ACC112 (cell line): ENCODE measurements at regions not wholly inside any gene's neighbourhood (a gene's known extent, or its start where the extent isn't known, plus 50 kb on each side); places are given as distances from the start of the nearest gene placed in this dataset.
"Not testable (repeated sequence)": the region's sequence is repeated elsewhere in the genome, so short reads cannot be mapped to it uniquely, and the experiment has no call there.

Experiments used
- H2AFZ ChIP-seq: fragments of 200-600 bp; sonication (generic); one replicate; pipeline ENCODE4 v1.6.0; 2017; ENCODE audit warnings: antibody characterized with exemption, low read length; ENCODE audit not compliant: unreplicated experiment
- H3K27ac ChIP-seq: fragments of 200-600 bp; sonication (generic); 2 replicates; pipeline ENCODE4 v1.5.1; 2014; ENCODE audit warnings: low read depth, mild to moderate bottlenecking, antibody characterized with exemption, low read length, moderate library complexity
- H3K27me3 ChIP-seq: fragments of 200-600 bp; sonication (generic); 2 replicates; pipeline ENCODE4 v1.6.1; 2014; ENCODE audit warnings: mild to moderate bottlenecking, antibody characterized with exemption, low read length, moderate library complexity, mixed read lengths; ENCODE audit not compliant: insufficient read depth
- H3K36me3 ChIP-seq: fragments of 200-600 bp; sonication (generic); 2 replicates; pipeline ENCODE4 v1.6.1; 2016; ENCODE audit warnings: mild to moderate bottlenecking, antibody characterized with exemption, low read length, moderate library complexity, mixed read lengths; ENCODE audit not compliant: insufficient read depth
- H3K4me1 ChIP-seq: fragments of 200-600 bp; sonication (generic); one replicate; pipeline ENCODE4 v1.6.1; 2016; ENCODE audit warnings: low read length, mixed read lengths; ENCODE audit not compliant: insufficient read depth, unreplicated experiment, control insufficient read depth
- H3K4me3 ChIP-seq: fragments of 200-600 bp; sonication (generic); 2 replicates; pipeline ENCODE4 v1.5.1; 2014; ENCODE audit warnings: mild to moderate bottlenecking, low read depth, low read length
- H3K79me2 ChIP-seq: fragments of 200-600 bp; sonication (generic); one replicate; pipeline ENCODE4 v1.6.0; 2016; ENCODE audit warnings: low read length; ENCODE audit not compliant: control insufficient read depth, unreplicated experiment, insufficient read depth

- H3K79me2 ChIP-seq = no peaks in the 10 kb centered on the region
Measured at GRCh38 chr2:49861821-49862220, 707.5 kb upstream of the FSHR start.

DNA sequence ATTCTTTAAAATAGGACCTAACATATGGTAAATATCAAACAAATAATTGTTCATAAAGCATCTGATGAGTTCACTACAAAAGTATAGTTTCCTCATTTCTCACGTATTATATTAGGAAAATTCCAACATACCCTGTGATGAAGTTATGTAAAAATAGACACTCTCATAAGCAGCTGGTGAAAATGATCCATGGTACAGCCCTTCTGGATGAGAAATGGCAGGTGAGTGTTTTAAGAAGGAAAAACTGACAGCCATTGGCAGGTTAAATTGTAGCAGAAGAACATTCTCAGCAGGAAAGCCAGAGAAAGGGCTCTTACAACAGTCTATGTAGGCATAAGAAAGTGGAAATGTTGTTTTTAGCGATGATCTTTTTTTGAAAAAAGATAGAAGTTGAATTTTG is 706.5 kb upstream of the FSHR start:
- Histone ChIP-seq H3K27me3 (no peaks in the 10 kb centered on the region), H3K79me2 (no peaks in the 10 kb centered on the region), H3K4me1 (no peaks in the 10 kb centered on the region), H3K4me3 (no peak overlapping the region), H3K27ac (no peak overlapping the region), H2AFZ (no peak overlapping the region), H3K36me3 (no peaks in the 10 kb centered on the region)

More at GRCh38 chr2:49861821-49862220, 707.5 kb upstream of the FSHR start:
- Histone ChIP-seq H2AFZ (no peak overlapping the region), H3K4me3 (no peak overlapping the region), H3K27ac (no peak overlapping the region), H3K36me3 (no peaks in the 10 kb centered on the region), H3K27me3 (no peaks in the 10 kb centered on the region), H3K4me1 (no peaks in the 10 kb centered on the region)

GRCh38 chr2:49860170-49860569 is 705.9 kb upstream of the FSHR start:
- Histone ChIP-seq H3K4me3 (no peak overlapping the region), H3K36me3 (no peaks in the 10 kb centered on the region), H2AFZ (no peak overlapping the region), H3K79me2 (no peaks in the 10 kb centered on the region), H3K4me1 (no peaks in the 10 kb centered on the region), H3K27me3 (no peaks in the 10 kb centered on the region), H3K27ac (no peak overlapping the region)

DNA sequence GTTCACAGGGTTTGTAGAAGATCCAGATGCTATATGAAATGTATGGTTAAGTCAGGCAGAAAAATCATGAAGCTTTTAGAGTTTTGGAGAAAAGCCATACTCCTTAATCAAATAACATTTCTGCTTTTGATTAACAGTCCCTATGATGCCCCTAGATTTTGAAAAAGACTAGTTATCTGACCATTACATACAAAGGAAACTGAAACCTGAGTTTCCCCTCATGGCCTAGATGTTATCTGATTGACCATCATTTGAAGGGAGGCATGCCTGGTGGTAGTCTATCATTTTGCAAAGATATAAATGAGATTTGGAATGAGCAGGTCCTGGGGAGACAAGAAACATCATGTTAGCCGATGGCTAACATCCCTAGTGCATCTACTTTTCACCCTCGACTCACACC is 704.3 kb upstream of the FSHR start:
- H3K27me3 ChIP-seq = no peaks in the 10 kb centered on the region
- H3K4me3 ChIP-seq = no peak overlapping the region
- H2AFZ ChIP-seq = no peak overlapping the region
- H3K36me3 ChIP-seq = no peaks in the 10 kb centered on the region
- no peak overlapping the region for H3K27ac ChIP-seq
- no peaks in the 10 kb centered on the region for H3K79me2 ChIP-seq
- no peaks in the 10 kb centered on the region for H3K4me1 ChIP-seq

DNA sequence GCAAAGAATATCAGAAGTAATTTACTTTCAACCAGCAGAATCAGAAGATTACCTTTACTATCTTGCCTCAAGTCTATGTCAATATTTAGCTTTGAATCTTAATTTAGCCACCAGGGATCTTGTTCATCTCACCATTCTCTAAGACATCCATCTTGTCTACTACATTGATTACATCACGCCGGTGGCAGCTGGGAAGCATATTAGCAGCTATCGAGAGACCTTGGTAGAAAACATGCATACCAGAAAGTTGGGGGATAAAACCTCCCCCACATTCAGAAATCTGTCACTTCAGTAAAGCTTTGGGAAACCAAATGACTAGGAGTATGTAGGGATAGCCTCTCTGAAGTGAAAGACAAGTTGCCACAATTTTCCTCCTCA is 703.8 kb upstream of the FSHR start:
- Histone ChIP-seq H3K79me2 (no peaks in the 10 kb centered on the region), H2AFZ (no peak overlapping the region), H3K4me1 (no peaks in the 10 kb centered on the region), H3K36me3 (no peaks in the 10 kb centered on the region), H3K4me3 (no peak overlapping the region), H3K27ac (no peak overlapping the region), H3K27me3 (no peaks in the 10 kb centered on the region)

- no peak overlapping the region for H2AFZ ChIP-seq
- no peaks in the 10 kb centered on the region for H3K79me2 ChIP-seq
- no peaks in the 10 kb centered on the region for H3K36me3 ChIP-seq
- no peak overlapping the region for H3K4me3 ChIP-seq
- no peaks in the 10 kb centered on the region for H3K27me3 ChIP-seq
- H3K4me1 ChIP-seq = no peaks in the 10 kb centered on the region
- no peak overlapping the region for H3K27ac ChIP-seq
Measured at GRCh38 chr2:49857371-49858112, 703.2 kb upstream of the FSHR start.

GRCh38 chr2:49845671-49846070 is 691.4 kb upstream of the FSHR start:
- H3K4me1 ChIP-seq = no peaks in the 10 kb centered on the region
- no peaks in the 10 kb centered on the region for H3K79me2 ChIP-seq
- no peak overlapping the region for H3K27ac ChIP-seq
- no peaks in the 10 kb centered on the region for H3K36me3 ChIP-seq
- H3K27me3 ChIP-seq = no peaks in the 10 kb centered on the region
- H3K4me3 ChIP-seq = no peak overlapping the region
- no peak overlapping the region for H2AFZ ChIP-seq

GRCh38 chr2:49845021-49845420 is 690.7 kb upstream of the FSHR start:
- no peaks in the 10 kb centered on the region for H3K27me3 ChIP-seq
- H3K79me2 ChIP-seq = no peaks in the 10 kb centered on the region
- H3K4me3 ChIP-seq = no peak overlapping the region
- H3K36me3 ChIP-seq = no peaks in the 10 kb centered on the region
- no peaks in the 10 kb centered on the region for H3K4me1 ChIP-seq
- no peak overlapping the region for H3K27ac ChIP-seq
- no peak overlapping the region for H2AFZ ChIP-seq

GRCh38 chr2:49844113-49844512 is 689.8 kb upstream of the FSHR start:
- not testable (repeated sequence) for H3K36me3 ChIP-seq, H3K27me3 ChIP-seq, H3K27ac ChIP-seq, H3K4me3 ChIP-seq, H3K4me1 ChIP-seq, H3K79me2 ChIP-seq, H2AFZ ChIP-seq

DNA sequence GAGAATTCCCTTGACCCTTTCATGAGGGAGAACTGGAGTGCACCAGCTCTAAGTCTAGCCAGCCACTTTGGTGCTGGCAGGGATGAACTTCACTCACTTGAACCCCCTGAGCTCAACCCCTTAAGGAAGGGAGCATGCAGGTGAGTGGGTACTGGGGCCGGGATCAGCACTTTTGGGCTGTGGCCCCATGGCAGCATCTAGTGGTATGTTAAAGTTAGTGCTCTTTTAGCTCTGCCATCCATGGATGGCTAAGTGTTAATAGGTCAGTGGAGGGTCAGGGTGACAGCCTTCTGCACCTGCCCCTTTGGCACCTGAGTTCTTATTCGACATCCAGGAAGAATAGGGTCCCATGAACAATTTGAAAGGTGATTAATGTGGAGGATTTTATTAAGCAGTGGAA is 689.0 kb upstream of the FSHR start:
- Histone ChIP-seq H3K4me1 (no peaks in the 10 kb centered on the region), H3K27ac (no peak overlapping the region), H2AFZ (no peak overlapping the region), H3K36me3 (no peaks in the 10 kb centered on the region), H3K79me2 (no peaks in the 10 kb centered on the region), H3K4me3 (no peak overlapping the region), H3K27me3 (no peaks in the 10 kb centered on the region)

- Histone ChIP-seq H2AFZ (no peak overlapping the region), H3K27ac (no peak overlapping the region), H3K36me3 (no peaks in the 10 kb centered on the region), H3K4me3 (no peak overlapping the region), H3K79me2 (no peaks in the 10 kb centered on the region), H3K4me1 (no peaks in the 10 kb centered on the region), H3K27me3 (no peaks in the 10 kb centered on the region)
Measured at GRCh38 chr2:49840428-49840975, 686.2 kb upstream of the FSHR start.
